Left ventricle myocardium inferior (tissue), 1 donor: ENCODE measurements at regions not wholly inside any gene's neighbourhood (a gene's known extent, or its start where the extent isn't known, plus 50 kb on each side); places are given as distances from the start of the nearest gene placed in this dataset.

ENCODE experiments used
- DNase-seq: peaks from one replicate; pipeline ENCODE4 v3.0.0-alpha.2; 2020
- H3K27ac ChIP-seq: fragments of 200-600 bp; replicated peaks from 2 replicates; pipeline ENCODE4 v1.8.0; 2021
- H3K27me3 ChIP-seq: fragments of 200-600 bp; 2 replicates; pipeline ENCODE4 v1.8.0; 2021; ENCODE audit warnings: low read depth
- H3K36me3 ChIP-seq: fragments of 200-600 bp; 2 replicates; pipeline ENCODE4 v1.8.0; 2021
- H3K4me1 ChIP-seq: fragments of 200-600 bp; 2 replicates; pipeline ENCODE4 v1.8.0; 2021
- H3K4me3 ChIP-seq: fragments of 200-600 bp; 2 replicates; pipeline ENCODE4 v1.8.0; 2021; ENCODE audit warnings: mild to moderate bottlenecking, moderate library complexity
- H3K9me3 ChIP-seq: fragments of 200-600 bp; replicated peaks from 2 replicates; pipeline ENCODE4 v1.8.0; 2021
- intact Hi-C: fragments of 100-400 bp; cut with micrococcal nuclease; formaldehyde crosslinking; loops from one replicate; pipeline ENCODE4 v1.11.0; 2022
- TF ChIP-seq, protein P1 (sequence below): fragments of 200-600 bp; IDR thresholded peaks from 2 replicates; pipeline ENCODE4 v1.8.0; 2021; ENCODE audit warnings: antibody characterized with exemption, mild to moderate bottlenecking, borderline replicate concordance
- donor health status: DM: no; HTN: yes; CAD: no; lungs with severe emphysema.

DNA sequence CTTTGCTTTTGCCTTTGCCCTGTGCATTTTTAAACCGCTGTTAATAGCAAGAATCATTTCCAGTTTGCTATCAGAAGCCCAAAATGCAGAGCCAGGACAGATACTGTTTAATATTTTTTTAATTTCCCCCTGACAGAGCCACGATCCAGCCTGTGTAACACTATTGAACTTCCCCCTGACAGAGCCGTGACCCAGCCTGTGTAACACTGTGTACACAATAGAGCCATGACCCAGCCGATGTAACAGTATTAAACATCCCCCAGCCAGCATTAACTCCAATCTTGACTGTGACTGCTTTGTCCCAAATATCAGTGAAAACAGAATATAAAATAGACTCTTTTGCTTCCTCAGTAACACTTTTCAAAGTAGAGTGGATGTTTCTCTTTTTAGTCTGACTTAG, 607.9 kb upstream of the CDH5 start:
- Histone ChIP-seq H3K27ac (no peak overlapping the region), H3K4me1 (no peaks in the 10 kb centered on the region), H3K9me3 (no peaks in the 10 kb centered on the region), H3K4me3 (no peak overlapping the region), H3K27me3 (peaks cover 10% of the 10 kb centered on the region), H3K36me3 (no peaks in the 10 kb centered on the region)
- intact Hi-C loops: no loop called here
- DNase-seq: no peak
- TF ChIP-seq, protein P1, sequence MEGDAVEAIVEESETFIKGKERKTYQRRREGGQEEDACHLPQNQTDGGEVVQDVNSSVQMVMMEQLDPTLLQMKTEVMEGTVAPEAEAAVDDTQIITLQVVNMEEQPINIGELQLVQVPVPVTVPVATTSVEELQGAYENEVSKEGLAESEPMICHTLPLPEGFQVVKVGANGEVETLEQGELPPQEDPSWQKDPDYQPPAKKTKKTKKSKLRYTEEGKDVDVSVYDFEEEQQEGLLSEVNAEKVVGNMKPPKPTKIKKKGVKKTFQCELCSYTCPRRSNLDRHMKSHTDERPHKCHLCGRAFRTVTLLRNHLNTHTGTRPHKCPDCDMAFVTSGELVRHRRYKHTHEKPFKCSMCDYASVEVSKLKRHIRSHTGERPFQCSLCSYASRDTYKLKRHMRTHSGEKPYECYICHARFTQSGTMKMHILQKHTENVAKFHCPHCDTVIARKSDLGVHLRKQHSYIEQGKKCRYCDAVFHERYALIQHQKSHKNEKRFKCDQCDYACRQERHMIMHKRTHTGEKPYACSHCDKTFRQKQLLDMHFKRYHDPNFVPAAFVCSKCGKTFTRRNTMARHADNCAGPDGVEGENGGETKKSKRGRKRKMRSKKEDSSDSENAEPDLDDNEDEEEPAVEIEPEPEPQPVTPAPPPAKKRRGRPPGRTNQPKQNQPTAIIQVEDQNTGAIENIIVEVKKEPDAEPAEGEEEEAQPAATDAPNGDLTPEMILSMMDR: no peak

DNA sequence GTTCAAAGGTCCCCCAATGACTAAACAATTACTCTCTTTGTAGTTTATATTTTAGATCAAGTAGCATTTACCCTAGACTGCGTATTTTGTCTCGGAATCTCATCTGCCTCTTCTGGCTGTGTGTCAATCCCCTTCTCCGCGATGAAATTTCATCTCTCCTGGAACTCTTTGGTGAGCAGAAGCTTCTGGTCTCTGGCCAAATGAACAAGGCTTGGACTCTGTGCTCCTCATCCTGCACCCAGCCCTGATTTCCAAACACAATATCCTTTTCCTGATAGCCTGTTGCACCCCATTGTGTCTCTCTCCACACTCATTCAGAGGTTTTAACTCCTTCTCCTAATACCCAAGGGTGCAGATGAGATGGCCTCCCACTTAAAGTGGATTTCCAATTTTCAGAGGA, 609.4 kb upstream of the CDH5 start:
- no peak for DNase-seq
- H3K36me3 ChIP-seq: no peaks in the 10 kb centered on the region
- TF ChIP-seq, protein P1: no peak
- H3K27me3 ChIP-seq: peaks cover 26% of the 10 kb centered on the region
- intact Hi-C loops: no loop called here
- H3K27ac ChIP-seq: no peak overlapping the region
- H3K9me3 ChIP-seq: no peaks in the 10 kb centered on the region
- H3K4me3 ChIP-seq: no peak overlapping the region
- no peaks in the 10 kb centered on the region for H3K4me1 ChIP-seq

DNA sequence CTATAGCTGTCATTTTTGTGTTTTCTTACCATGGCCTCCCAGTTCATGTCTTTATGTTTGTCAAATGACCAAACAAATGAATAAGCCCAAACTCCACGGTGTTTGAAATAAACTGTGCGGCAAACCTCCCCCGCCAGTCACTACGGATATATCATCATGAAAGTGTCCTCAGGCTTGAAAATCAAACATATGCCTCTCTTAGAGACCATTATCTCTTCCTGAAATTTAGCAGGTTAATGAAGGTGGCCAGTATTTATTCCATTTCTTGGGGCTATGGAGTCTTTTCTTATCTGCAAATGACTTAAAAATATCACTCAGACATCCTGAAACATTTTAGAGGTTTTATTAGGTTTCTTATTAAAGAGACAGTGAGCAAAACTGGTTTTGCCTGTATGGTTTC, 610.3 kb upstream of the CDH5 start:
- Histone ChIP-seq H3K4me1 (no peaks in the 10 kb centered on the region), H3K27ac (no peak overlapping the region), H3K4me3 (no peak overlapping the region), H3K9me3 (no peaks in the 10 kb centered on the region), H3K36me3 (no peaks in the 10 kb centered on the region), H3K27me3 (peaks cover 33% of the 10 kb centered on the region)
- no peak for DNase-seq
- intact Hi-C loops: no loop called here
- TF ChIP-seq, protein P1: no peak

DNA sequence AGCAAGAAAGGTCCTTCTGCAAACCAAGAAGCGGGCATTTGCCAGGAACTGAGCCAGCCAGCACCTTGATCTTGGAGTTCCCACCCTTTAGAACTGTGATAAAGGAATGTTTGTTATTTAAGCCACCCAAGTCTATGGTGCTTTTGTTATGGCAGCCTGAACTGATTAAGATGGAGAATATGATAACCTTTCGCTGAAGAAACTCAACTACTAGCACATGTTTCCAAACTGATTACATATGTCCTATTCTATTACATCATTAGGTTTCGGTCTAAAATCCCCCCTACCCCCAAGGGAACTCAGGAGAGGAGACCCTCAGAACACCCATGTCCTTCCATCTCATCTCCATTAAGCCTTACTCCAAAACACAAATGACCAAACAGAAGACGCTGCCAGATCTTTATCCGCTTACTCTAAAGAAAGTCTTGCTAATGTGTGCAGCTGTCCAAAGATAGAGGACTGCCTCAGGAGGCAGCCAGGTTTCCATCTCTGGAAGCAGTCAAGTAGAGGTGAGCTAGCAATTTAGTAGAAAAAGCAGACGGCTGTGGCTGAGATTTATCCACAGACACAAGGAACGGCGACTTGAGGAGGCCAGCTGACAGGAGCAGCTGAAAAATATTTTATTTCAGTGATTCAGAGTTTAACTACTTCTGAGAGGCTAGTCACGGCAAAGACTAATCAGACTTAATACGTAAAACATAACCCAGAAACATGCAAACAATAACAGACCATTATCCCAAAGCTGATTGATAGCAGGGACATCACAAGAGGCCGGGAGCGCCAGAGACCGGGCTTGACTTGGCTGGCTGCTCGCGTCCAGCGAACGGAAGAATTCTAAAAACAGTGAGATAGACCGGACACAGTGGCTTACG, 611.4 kb upstream of the CDH5 start:
- TF ChIP-seq, protein P1: no peak
- peaks cover 37% of the 10 kb centered on the region for H3K27me3 ChIP-seq
- no peaks in the 10 kb centered on the region for H3K9me3 ChIP-seq
- intact Hi-C loops: no loop called here
- no peak for DNase-seq
- no peak overlapping the region for H3K4me3 ChIP-seq
- no peaks in the 10 kb centered on the region for H3K4me1 ChIP-seq
- H3K27ac ChIP-seq: no peak overlapping the region
- H3K36me3 ChIP-seq: no peaks in the 10 kb centered on the region

DNA sequence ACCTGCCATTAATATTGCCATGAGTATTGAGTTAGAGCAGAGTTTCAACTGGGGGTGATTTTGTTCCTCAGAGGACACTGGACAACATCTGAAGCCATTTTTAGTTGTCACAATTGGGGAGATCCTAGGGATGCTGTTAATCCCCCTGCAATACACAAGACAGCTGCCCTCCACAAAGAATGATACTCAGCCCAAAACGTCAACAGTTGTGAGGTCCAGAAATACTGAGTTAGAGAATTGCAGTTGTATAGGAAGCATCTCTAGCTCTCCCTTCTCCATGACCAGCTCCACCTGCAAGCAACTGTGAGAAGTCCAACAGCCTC, 614.0 kb upstream of the CDH5 start:
- Histone ChIP-seq H3K27ac (no peak overlapping the region), H3K4me1 (no peaks in the 10 kb centered on the region), H3K4me3 (no peak overlapping the region), H3K9me3 (no peaks in the 10 kb centered on the region), H3K36me3 (no peaks in the 10 kb centered on the region), H3K27me3 (peaks cover 37% of the 10 kb centered on the region)
- intact Hi-C loops: no loop called here
- TF ChIP-seq, protein P1: no peak
- DNase-seq: no peak
